ENCODE measurements at regions not wholly inside any gene's neighbourhood (a gene's known extent, or its start where the extent isn't known, plus 50 kb on each side); places are given as distances from the start of the nearest gene placed in this dataset.

- H3K36me3 Mint-ChIP-seq = no peaks in the 10 kb centered on the region
- ChIA-PET POLR2A (no interaction called here), CTCF (no interaction called here)
- H3K4me3 Mint-ChIP-seq = no peak overlapping the region
- no peak for DNase-seq
- H3K27ac Mint-ChIP-seq = no peak overlapping the region
- no peaks in the 10 kb centered on the region for H3K9me3 ChIP-seq (ENCODE audit: control insufficient read depth in 2 of 3, low read length in 3 of 3)
- no peaks in the 10 kb centered on the region for H3K4me1 Mint-ChIP-seq
- intact Hi-C loops (cut with micrococcal nuclease) = no loop called here
- H3K27me3 Mint-ChIP-seq = peaks cover 0 to 25% (median 4%) of the 10 kb centered on the region in 5 donors
- no peak overlapping the region for H3K27ac ChIP-seq (ENCODE audit: low read depth, low read length)
- peaks cover 0 to 6% (median 0%) of the 10 kb centered on the region in 11 donors for H3K9me3 Mint-ChIP-seq
- H3K4me3 ChIP-seq (ENCODE audit: low read length) = no peak overlapping the region
- H3K27me3 ChIP-seq (ENCODE audit: control insufficient read depth in 2 of 2, insufficient read depth in 2 of 2, low read length in 2 of 2) = no peaks in the 10 kb centered on the region
- no peak for ATAC-seq
- H3K4me1 ChIP-seq (ENCODE audit: control insufficient read depth in 2 of 2, insufficient read depth in 2 of 2, low read length in 2 of 2) = no peaks in the 10 kb centered on the region
- no peaks in the 10 kb centered on the region for H3K36me3 ChIP-seq (ENCODE audit: control insufficient read depth in 2 of 3, insufficient read depth in 3 of 3, low read length in 3 of 3)
Observed at GRCh38 chr9:8251566-8251965, 452.0 kb upstream of the DMAC1 start.

- Mint-ChIP-seq H3K36me3 (peaks cover 0 to 4% (median 0%) of the 10 kb centered on the region in 5 donors), H3K27ac (no peak overlapping the region), H3K4me3 (no peak overlapping the region), H3K9me3 (peaks cover 0 to 4% (median 0%) of the 10 kb centered on the region in 11 donors), H3K27me3 (peaks cover 0 to 12% (median 4%) of the 10 kb centered on the region in 5 donors), H3K4me1 (no peaks in the 10 kb centered on the region)
- H3K36me3 ChIP-seq (ENCODE audit: control insufficient read depth in 2 of 3, insufficient read depth in 3 of 3, low read length in 3 of 3) = no peaks in the 10 kb centered on the region
- DNase-seq (no peak), ATAC-seq (no peak)
- no peaks in the 10 kb centered on the region for H3K4me1 ChIP-seq (ENCODE audit: control insufficient read depth in 2 of 2, insufficient read depth in 2 of 2, low read length in 2 of 2)
- intact Hi-C loops (cut with micrococcal nuclease) = no loop called here
- no peak overlapping the region for H3K27ac ChIP-seq (ENCODE audit: low read depth, low read length)
- no peak overlapping the region for H3K4me3 ChIP-seq (ENCODE audit: low read length)
- H3K27me3 ChIP-seq (ENCODE audit: control insufficient read depth in 2 of 2, insufficient read depth in 2 of 2, low read length in 2 of 2) = no peaks in the 10 kb centered on the region
- ChIA-PET CTCF (no interaction called here), POLR2A (no interaction called here)
- H3K9me3 ChIP-seq (ENCODE audit: control insufficient read depth in 2 of 3, low read length in 3 of 3) = no peaks in the 10 kb centered on the region
Observed at GRCh38 chr9:8244505-8245092, 445.0 kb upstream of the DMAC1 start.

DNA sequence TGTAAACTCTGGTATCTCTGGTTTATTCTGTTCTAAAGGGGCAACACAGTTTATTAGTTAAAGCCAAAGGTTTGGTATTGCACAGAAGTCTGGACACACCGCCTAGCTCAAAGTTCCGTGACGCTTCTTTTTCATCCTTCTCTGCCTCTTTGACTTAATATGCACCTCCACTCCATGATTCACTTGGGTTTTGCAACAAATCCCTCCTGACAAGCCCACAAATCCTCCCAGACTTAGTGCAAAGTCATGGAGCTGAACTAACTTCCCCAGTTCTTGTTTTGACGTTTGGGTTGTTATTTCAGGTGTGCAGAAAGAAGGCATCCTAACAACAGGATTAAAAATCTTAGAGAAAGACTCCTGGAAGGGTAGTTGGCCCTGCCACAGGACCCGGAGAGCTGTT is 441.6 kb upstream of the DMAC1 start:
- Histone ChIP-seq H3K36me3 (ENCODE audit: control insufficient read depth in 2 of 3, insufficient read depth in 3 of 3, low read length in 3 of 3) (no peaks in the 10 kb centered on the region), H3K27ac (ENCODE audit: low read depth, low read length) (no peak overlapping the region), H3K9me3 (ENCODE audit: control insufficient read depth in 2 of 3, low read length in 3 of 3) (no peaks in the 10 kb centered on the region), H3K27me3 (ENCODE audit: control insufficient read depth in 2 of 2, insufficient read depth in 2 of 2, low read length in 2 of 2) (no peaks in the 10 kb centered on the region), H3K4me3 (ENCODE audit: low read length) (no peak overlapping the region), H3K4me1 (ENCODE audit: control insufficient read depth in 2 of 2, insufficient read depth in 2 of 2, low read length in 2 of 2) (no peaks in the 10 kb centered on the region)
- DNase-seq = no peak
- peaks cover 0 to 2% (median 0%) of the 10 kb centered on the region in 11 donors for H3K9me3 Mint-ChIP-seq
- CTCF ChIA-PET = no interaction called here
- intact Hi-C loops (cut with micrococcal nuclease) = no loop called here
- no peak overlapping the region for H3K27ac Mint-ChIP-seq
- H3K4me1 Mint-ChIP-seq = no peaks in the 10 kb centered on the region
- H3K27me3 Mint-ChIP-seq = peaks cover 0 to 11% (median 7%) of the 10 kb centered on the region in 5 donors
- no peak for ATAC-seq
- POLR2A ChIA-PET = no interaction called here
- H3K36me3 Mint-ChIP-seq = peaks cover 0 to 4% (median 0%) of the 10 kb centered on the region in 5 donors
- H3K4me3 Mint-ChIP-seq = no peak overlapping the region

GRCh38 chr9:8237096-8237495 is 437.5 kb upstream of the DMAC1 start:
- intact Hi-C loops (cut with micrococcal nuclease) = loop anchor here in 1 of 2 donors (5.0 kb wide), 1 partner anchor 395 kb away; no protein-coding TSS in a partner anchor
- Histone ChIP-seq H3K4me3 (ENCODE audit: low read length) (no peak overlapping the region), H3K4me1 (ENCODE audit: control insufficient read depth in 2 of 2, insufficient read depth in 2 of 2, low read length in 2 of 2) (no peaks in the 10 kb centered on the region), H3K9me3 (ENCODE audit: control insufficient read depth in 2 of 3, low read length in 3 of 3) (no peaks in the 10 kb centered on the region), H3K27ac (ENCODE audit: low read depth, low read length) (no peak overlapping the region), H3K27me3 (ENCODE audit: control insufficient read depth in 2 of 2, insufficient read depth in 2 of 2, low read length in 2 of 2) (no peaks in the 10 kb centered on the region), H3K36me3 (ENCODE audit: control insufficient read depth in 2 of 3, insufficient read depth in 3 of 3, low read length in 3 of 3) (no peaks in the 10 kb centered on the region)
- POLR2A ChIA-PET = no interaction called here
- no peak for ATAC-seq
- Mint-ChIP-seq H3K4me1 (no peaks in the 10 kb centered on the region), H3K9me3 (peaks cover 0 to 2% (median 0%) of the 10 kb centered on the region in 11 donors), H3K4me3 (no peak overlapping the region), H3K36me3 (peaks cover 0 to 4% (median 0%) of the 10 kb centered on the region in 5 donors), H3K27ac (no peak overlapping the region), H3K27me3 (peaks cover 0 to 11% (median 7%) of the 10 kb centered on the region in 5 donors)
- CTCF ChIA-PET = no interaction called here
- no peak for DNase-seq

DNA sequence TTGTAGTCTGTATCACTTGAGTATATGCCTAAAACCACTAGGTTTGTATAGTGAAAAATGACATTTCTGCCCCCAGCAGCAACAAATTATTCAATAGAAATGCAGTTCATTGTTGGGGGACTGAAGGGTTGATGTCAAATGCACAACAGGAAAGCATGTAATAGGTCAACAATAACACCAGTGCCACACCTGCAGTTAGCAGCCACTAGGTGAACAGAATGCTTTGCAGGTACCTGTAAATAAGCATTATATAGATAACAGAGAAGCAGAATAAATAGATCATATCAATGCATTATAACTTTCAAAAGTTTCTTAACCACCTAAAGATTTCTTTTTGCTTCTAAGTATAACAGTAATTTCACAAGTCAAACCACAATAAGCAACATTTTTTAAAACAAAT is 435.9 kb upstream of the DMAC1 start:
- Mint-ChIP-seq H3K36me3 (no peaks in the 10 kb centered on the region), H3K4me3 (no peak overlapping the region), H3K27ac (no peak overlapping the region), H3K4me1 (no peaks in the 10 kb centered on the region), H3K27me3 (peaks cover 0 to 11% (median 6%) of the 10 kb centered on the region in 5 donors), H3K9me3 (peaks cover 0 to 2% (median 0%) of the 10 kb centered on the region in 11 donors)
- Histone ChIP-seq H3K4me3 (ENCODE audit: low read length) (no peak overlapping the region), H3K27ac (ENCODE audit: low read depth, low read length) (no peak overlapping the region), H3K27me3 (ENCODE audit: control insufficient read depth in 2 of 2, insufficient read depth in 2 of 2, low read length in 2 of 2) (no peaks in the 10 kb centered on the region), H3K36me3 (ENCODE audit: control insufficient read depth in 2 of 3, insufficient read depth in 3 of 3, low read length in 3 of 3) (no peaks in the 10 kb centered on the region), H3K9me3 (ENCODE audit: control insufficient read depth in 2 of 3, low read length in 3 of 3) (no peaks in the 10 kb centered on the region), H3K4me1 (ENCODE audit: control insufficient read depth in 2 of 2, insufficient read depth in 2 of 2, low read length in 2 of 2) (no peaks in the 10 kb centered on the region)
- POLR2A ChIA-PET = no interaction called here
- no peak for ATAC-seq
- DNase-seq = no peak
- CTCF ChIA-PET = interaction anchor here (0.7 kb wide), 1 partner anchor 10 kb away, joined by 3 read pairs; no protein-coding TSS in a partner anchor
- intact Hi-C loops (cut with micrococcal nuclease) = loop anchor here in 1 of 2 donors (5.0 kb wide), 1 partner anchor 393 kb away; no protein-coding TSS in a partner anchor

GRCh38 chr9:8234316-8234715 is 434.7 kb upstream of the DMAC1 start:
- POLR2A ChIA-PET = no interaction called here
- ATAC-seq (no peak), DNase-seq (no peak)
- H3K36me3 Mint-ChIP-seq = no peaks in the 10 kb centered on the region
- H3K27ac ChIP-seq (ENCODE audit: low read depth, low read length) = no peak overlapping the region
- H3K9me3 ChIP-seq (ENCODE audit: control insufficient read depth in 2 of 3, low read length in 3 of 3) = no peaks in the 10 kb centered on the region
- H3K4me1 Mint-ChIP-seq = no peaks in the 10 kb centered on the region
- peaks cover 0 to 2% (median 0%) of the 10 kb centered on the region in 11 donors for H3K9me3 Mint-ChIP-seq
- H3K4me1 ChIP-seq (ENCODE audit: control insufficient read depth in 2 of 2, insufficient read depth in 2 of 2, low read length in 2 of 2) = no peaks in the 10 kb centered on the region
- no peaks in the 10 kb centered on the region for H3K36me3 ChIP-seq (ENCODE audit: control insufficient read depth in 2 of 3, insufficient read depth in 3 of 3, low read length in 3 of 3)
- intact Hi-C loops (cut with micrococcal nuclease) = no loop called here
- H3K4me3 ChIP-seq (ENCODE audit: low read length) = no peak overlapping the region
- H3K27me3 Mint-ChIP-seq = peaks cover 0 to 11% (median under 1%) of the 10 kb centered on the region in 5 donors
- CTCF ChIA-PET = no interaction called here
- H3K27ac Mint-ChIP-seq = no peak overlapping the region
- no peak overlapping the region for H3K4me3 Mint-ChIP-seq
- H3K27me3 ChIP-seq (ENCODE audit: control insufficient read depth in 2 of 2, insufficient read depth in 2 of 2, low read length in 2 of 2) = no peaks in the 10 kb centered on the region

DNA sequence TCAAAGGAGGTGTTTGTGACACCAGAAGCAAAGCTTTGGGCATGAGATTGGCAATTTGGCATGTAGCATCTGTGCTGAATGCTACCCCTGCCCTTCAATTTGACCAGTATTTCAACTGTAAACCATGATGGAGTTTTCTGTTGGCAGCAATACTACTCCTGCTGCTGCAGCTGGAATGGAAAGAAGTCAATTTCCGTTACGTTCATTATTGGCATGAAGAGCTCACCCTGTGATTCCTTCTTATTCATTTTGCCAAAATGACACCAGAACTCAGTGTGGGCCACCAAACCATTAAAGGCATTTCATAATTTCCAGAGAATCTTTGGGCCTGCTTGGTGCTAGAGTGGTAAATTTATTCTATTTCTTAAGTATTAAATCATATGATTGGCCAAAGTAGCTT is 433.1 kb upstream of the DMAC1 start:
- POLR2A ChIA-PET = no interaction called here
- intact Hi-C loops (cut with micrococcal nuclease) = no loop called here
- no peak overlapping the region for H3K4me3 Mint-ChIP-seq
- peaks cover 0 to 7% (median 0%) of the 10 kb centered on the region in 5 donors for H3K27me3 Mint-ChIP-seq
- peaks cover 0 to 2% (median 0%) of the 10 kb centered on the region in 11 donors for H3K9me3 Mint-ChIP-seq
- no peaks in the 10 kb centered on the region for H3K4me1 Mint-ChIP-seq
- no peaks in the 10 kb centered on the region for H3K36me3 Mint-ChIP-seq
- H3K36me3 ChIP-seq (ENCODE audit: control insufficient read depth in 2 of 3, insufficient read depth in 3 of 3, low read length in 3 of 3) = no peaks in the 10 kb centered on the region
- DNase-seq (no peak), ATAC-seq (no peak)
- no peak overlapping the region for H3K27ac Mint-ChIP-seq
- H3K27ac ChIP-seq (ENCODE audit: low read depth, low read length) = no peak overlapping the region
- no peaks in the 10 kb centered on the region for H3K9me3 ChIP-seq (ENCODE audit: control insufficient read depth in 2 of 3, low read length in 3 of 3)
- CTCF ChIA-PET = no interaction called here
- H3K27me3 ChIP-seq (ENCODE audit: control insufficient read depth in 2 of 2, insufficient read depth in 2 of 2, low read length in 2 of 2) = no peaks in the 10 kb centered on the region
- H3K4me3 ChIP-seq (ENCODE audit: low read length) = no peak overlapping the region
- H3K4me1 ChIP-seq (ENCODE audit: control insufficient read depth in 2 of 2, insufficient read depth in 2 of 2, low read length in 2 of 2) = no peaks in the 10 kb centered on the region
